Ovary (tissue), 7 donors: ENCODE measurements at regions not wholly inside any gene's neighbourhood (a gene's known extent, or its start where the extent isn't known, plus 50 kb on each side); places are given as distances from the start of the nearest gene placed in this dataset.

Experiments
- DNase-seq, 5 donors: peaks; one replicate each; pipeline ENCODE4 v3.0.0-alpha.2; 2019 to 2020
- H3K27ac ChIP-seq, 2 donors: fragments of 200-600 bp; one replicate each; pipeline versions ENCODE4 v1.5.1 to v1.8.0; 2019 to 2022
- H3K27me3 ChIP-seq: fragments of 200-600 bp; one replicate; pipeline ENCODE4 v1.8.0; 2022
- H3K36me3 ChIP-seq: fragments of 200-600 bp; sonication (generic); one replicate; pipeline ENCODE4 v1.5.1; 2019
- H3K4me1 ChIP-seq: one replicate; pipeline ENCODE4 v1.8.1; 2013; ENCODE audit warnings: mild to moderate bottlenecking, moderate library complexity; ENCODE audit not compliant: insufficient read depth
- H3K4me3 ChIP-seq: fragments of 200-600 bp; sonication (generic); one replicate; pipeline ENCODE4 v1.5.1; 2017
- H3K9me3 ChIP-seq, 2 donors: fragments of 200-600 bp in 1 of 2; sonication (generic) in 1 of 2; one replicate each; pipeline versions ENCODE4 v1.5.1 to v1.8.1; 2013 to 2019; ENCODE audit warnings: mild to moderate bottlenecking in 1 of 2, moderate library complexity in 1 of 2
- EP300 ChIP-seq: sonication (generic); formaldehyde crosslinking; IDR thresholded peaks from one replicate; pipeline ENCODE4 v1.6.1; 2017; ENCODE audit warnings: antibody characterized with exemption
- POLR2A ChIP-seq: fragments of 450-650 bp; IDR thresholded peaks from one replicate; pipeline ENCODE4 v1.6.1; 2017; ENCODE audit warnings: antibody characterized with exemption, mild to moderate bottlenecking, moderate library complexity
- WGBS, 3 donors: extraction: QIAGEN DNeasy Blood & Tissue Kit in 1 of 3; methylation state at CpG; one replicate each; pipeline versions ENCODE4 v1.1.5 to v1.1.7; 2013 to 2017; 5-methylcytosine and 5-hydroxymethylcytosine counted together
- intact Hi-C, 4 donors: fragments of 100-400 bp; cut with DNase I; formaldehyde crosslinking; loops; one replicate each; pipeline versions ENCODE4 v1.11.0 to v1.15.1; 2022 to 2023
- TF ChIP-seq, protein P1 (sequence below), 3 donors: fragments of 450-650 bp in 2 of 3; fragments of 200-600 bp in 1 of 3; IDR thresholded peaks; one replicate each; pipeline versions ENCODE4 v1.5.1 to v1.8.0; 2016 to 2022; ENCODE audit warnings: antibody characterized with exemption in 3 of 3, mild to moderate bottlenecking in 1 of 3
- donor health status: DM: no; HTN: no; CAD: no; lungs with moderate emphysema.
- donor health status: DM: no; HTN: no; CAD: no.
- donor health status: Bipolar disorder and iron deficiency.
- donor health status: DM: no; HTN: no; CAD: no.
- donor health status: DM: yes; HTN: yes; CAD: no.

DNA sequence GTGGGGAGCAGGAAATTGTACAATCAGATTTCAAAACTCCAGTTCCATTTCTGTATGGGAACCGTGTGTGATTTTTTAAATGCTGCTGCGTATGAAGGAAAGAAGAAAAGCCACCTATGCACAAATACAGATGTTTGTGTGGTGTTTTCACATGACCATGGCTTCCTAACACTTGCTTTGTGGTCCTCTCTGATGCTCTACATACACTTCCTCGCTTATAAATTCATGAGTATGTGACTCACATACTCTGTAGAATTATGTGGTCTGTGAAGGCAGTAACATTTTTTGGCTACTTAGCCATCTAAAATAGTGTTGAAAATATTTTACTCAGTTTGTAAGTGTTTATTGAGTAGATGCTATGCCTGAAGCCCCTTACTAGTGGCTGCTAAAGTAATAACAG lies 119.8 kb upstream of the PDE10A start:
- Histone ChIP-seq H3K36me3 (no peaks in the 10 kb centered on the region), H3K27me3 (no peaks in the 10 kb centered on the region), H3K9me3 (no peaks in the 10 kb centered on the region), H3K4me3 (no peak overlapping the region), H3K4me1 (no peaks in the 10 kb centered on the region), H3K27ac (no peak overlapping the region)
- no peak for DNase-seq
- intact Hi-C loops, result no loop called here
- 77 to 85% (median 84%) methylated on average over 3 of the region's 3 CpGs for WGBS, 3 donors
- TF ChIP-seq, protein P1, sequence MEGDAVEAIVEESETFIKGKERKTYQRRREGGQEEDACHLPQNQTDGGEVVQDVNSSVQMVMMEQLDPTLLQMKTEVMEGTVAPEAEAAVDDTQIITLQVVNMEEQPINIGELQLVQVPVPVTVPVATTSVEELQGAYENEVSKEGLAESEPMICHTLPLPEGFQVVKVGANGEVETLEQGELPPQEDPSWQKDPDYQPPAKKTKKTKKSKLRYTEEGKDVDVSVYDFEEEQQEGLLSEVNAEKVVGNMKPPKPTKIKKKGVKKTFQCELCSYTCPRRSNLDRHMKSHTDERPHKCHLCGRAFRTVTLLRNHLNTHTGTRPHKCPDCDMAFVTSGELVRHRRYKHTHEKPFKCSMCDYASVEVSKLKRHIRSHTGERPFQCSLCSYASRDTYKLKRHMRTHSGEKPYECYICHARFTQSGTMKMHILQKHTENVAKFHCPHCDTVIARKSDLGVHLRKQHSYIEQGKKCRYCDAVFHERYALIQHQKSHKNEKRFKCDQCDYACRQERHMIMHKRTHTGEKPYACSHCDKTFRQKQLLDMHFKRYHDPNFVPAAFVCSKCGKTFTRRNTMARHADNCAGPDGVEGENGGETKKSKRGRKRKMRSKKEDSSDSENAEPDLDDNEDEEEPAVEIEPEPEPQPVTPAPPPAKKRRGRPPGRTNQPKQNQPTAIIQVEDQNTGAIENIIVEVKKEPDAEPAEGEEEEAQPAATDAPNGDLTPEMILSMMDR (IDR thresholded peaks at IDR 0.05), result no peak

DNA sequence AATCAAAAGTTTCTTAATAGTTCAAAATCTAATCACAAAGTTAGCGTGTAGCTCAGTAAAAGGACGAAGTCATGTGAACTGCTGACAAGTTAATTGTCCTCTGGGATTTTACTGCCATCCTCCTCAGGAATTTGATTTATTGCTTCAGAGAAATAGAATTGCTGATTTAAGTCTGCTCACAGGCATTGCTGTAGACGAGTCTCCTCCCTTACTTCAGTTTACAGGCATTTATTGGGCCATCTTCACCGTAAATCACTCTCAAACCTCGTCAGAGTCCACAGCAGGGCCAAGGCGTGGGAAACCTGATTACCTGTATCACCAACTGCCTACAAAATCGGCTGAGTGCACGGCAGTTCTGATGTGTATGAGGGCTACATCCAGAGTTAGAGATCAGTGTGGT lies 119.1 kb upstream of the PDE10A start:
- no peak overlapping the region for H3K27ac ChIP-seq
- H3K4me1 ChIP-seq, result no peaks in the 10 kb centered on the region
- H3K36me3 ChIP-seq, result no peaks in the 10 kb centered on the region
- no peak for DNase-seq
- H3K9me3 ChIP-seq, result no peaks in the 10 kb centered on the region
- intact Hi-C loops, result no loop called here
- H3K4me3 ChIP-seq, result no peak overlapping the region
- 62 to 65% (median 63%) methylated on average over 8 of the region's 8 CpGs for WGBS, 3 donors
- H3K27me3 ChIP-seq, result no peaks in the 10 kb centered on the region
- TF ChIP-seq POLR2A (no peak), EP300 (no peak)
- TF ChIP-seq, protein P1 (IDR thresholded peaks at IDR 0.05), result no peak

DNA sequence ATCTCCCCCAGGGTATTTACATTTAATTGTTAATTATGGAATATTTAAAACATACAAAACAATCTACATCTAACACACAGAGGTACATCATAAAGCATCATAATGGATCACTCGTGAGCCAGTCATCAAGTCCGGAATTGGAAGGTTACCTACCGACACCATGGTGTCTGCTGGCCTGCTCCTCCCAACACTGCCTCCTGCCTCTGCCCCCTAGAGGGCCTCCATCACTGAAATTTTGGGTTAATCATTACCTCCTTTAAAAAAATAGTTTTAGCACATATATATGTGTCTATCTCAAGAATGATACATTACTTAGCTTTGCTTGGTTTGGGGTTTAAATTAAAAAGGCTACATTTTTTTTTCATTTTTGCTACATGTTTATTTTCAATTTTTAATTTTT lies 114.6 kb upstream of the PDE10A start:
- Histone ChIP-seq H3K4me1 (no peaks in the 10 kb centered on the region), H3K4me3 (no peak overlapping the region), H3K27ac (no peak overlapping the region), H3K9me3 (no peaks in the 10 kb centered on the region), H3K36me3 (no peaks in the 10 kb centered on the region), H3K27me3 (no peaks in the 10 kb centered on the region)
- 90 to 95% (median 90%) methylated on average over 3 of the region's 3 CpGs for WGBS, 3 donors
- TF ChIP-seq, protein P1 (IDR thresholded peaks at IDR 0.05), result no peak
- TF ChIP-seq EP300 (no peak), POLR2A (no peak)
- intact Hi-C loops, result no loop called here
- DNase-seq, result no peak

DNA sequence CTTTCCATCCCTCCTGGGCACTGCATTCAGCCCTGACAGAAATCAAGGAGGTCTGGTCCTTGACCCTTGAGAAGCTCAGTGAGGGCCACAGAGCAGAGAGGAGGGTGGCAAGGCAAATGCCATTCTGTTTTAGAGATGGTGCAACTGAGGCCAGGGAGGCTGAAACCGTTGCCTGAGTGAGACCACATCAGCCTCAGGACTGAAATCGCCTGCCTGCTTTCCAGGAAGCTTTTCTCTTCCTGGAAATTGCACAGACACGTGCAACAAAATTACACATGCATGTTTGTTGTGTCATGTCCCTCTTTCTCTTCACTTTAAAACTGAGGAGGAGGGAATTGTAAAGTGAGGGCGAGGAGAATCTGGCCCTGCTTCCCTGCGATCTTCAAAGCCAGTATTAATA lies 113.7 kb upstream of the PDE10A start:
- Histone ChIP-seq H3K9me3 (no peaks in the 10 kb centered on the region), H3K4me1 (no peaks in the 10 kb centered on the region), H3K27ac (no peak overlapping the region), H3K27me3 (no peaks in the 10 kb centered on the region), H3K36me3 (no peaks in the 10 kb centered on the region), H3K4me3 (no peak overlapping the region)
- WGBS, 3 donors, result 70 to 78% (median 74%) methylated on average over 5 of the region's 5 CpGs
- no peak for DNase-seq
- no peak for TF ChIP-seq EP300
- TF ChIP-seq, protein P1 (IDR thresholded peaks at IDR 0.05), result no peak
- no peak for TF ChIP-seq POLR2A
- intact Hi-C loops, result no loop called here

DNA sequence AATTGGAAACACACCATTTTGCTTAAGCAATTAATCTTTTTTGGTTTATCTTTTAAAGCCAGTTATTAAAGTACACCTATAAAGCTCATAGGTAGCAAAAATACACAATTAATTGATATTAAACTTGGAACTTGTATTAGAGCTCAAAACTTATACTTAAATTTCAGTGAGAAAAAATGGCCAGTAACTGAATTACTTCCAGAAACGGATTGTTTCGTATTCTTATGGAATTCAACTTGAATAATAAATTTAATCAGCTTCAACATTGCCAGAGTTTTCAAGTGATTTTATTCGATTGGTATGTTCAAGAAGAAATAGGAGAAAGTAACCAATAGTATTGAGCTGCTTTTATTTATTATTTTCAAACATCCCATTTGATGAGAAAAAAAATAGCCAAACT lies 112.7 kb upstream of the PDE10A start:
- no peaks in the 10 kb centered on the region for H3K27me3 ChIP-seq
- no peak overlapping the region for H3K27ac ChIP-seq
- no peak overlapping the region for H3K4me3 ChIP-seq

More for the DNA sequence above, 112.7 kb upstream of the PDE10A start:
- TF ChIP-seq POLR2A (no peak), EP300 (no peak)
- TF ChIP-seq, protein P1 (IDR thresholded peaks at IDR 0.05), result no peak
- DNase-seq, result no peak
- H3K36me3 ChIP-seq, result no peaks in the 10 kb centered on the region
- H3K4me1 ChIP-seq, result no peaks in the 10 kb centered on the region
- H3K9me3 ChIP-seq, result no peaks in the 10 kb centered on the region
- WGBS, 3 donors, result 53 to 70% (median 55%) methylated on average over 3 of the region's 3 CpGs
- intact Hi-C loops, result no loop called here
